H1 (cell line): ENCODE measurements at regions not wholly inside any gene's neighbourhood (a gene's known extent, or its start where the extent isn't known, plus 50 kb on each side); places are given as distances from the start of the nearest gene placed in this dataset.
"Not testable (repeated sequence)": the region's sequence is repeated elsewhere in the genome, so short reads cannot be mapped to it uniquely, and the experiment has no call there.

Experiments used
- CTCF ChIA-PET: fragments of 300-600 bp; sonication (Branson Sonifier 250); formaldehyde crosslinking; loops from one replicate; lab custom pipeline; 2021; ENCODE audit not compliant: partially characterized antibody; lab: Charles Lee
- POLR2A ChIA-PET: fragments of 300-600 bp; sonication (Branson Sonifier 250); formaldehyde crosslinking; loops from one replicate; lab custom pipeline; 2021; ENCODE audit warnings: inconsistent platforms; ENCODE audit not compliant: partially characterized antibody; lab: Charles Lee
- DNase-seq, 2 experiments: peaks; one replicate each; pipeline versions ENCODE4 v3.0.0 to v3.0.0-alpha.2; 2010 to 2022; ENCODE audit warnings: low spot score in 2 of 2, low read depth in 1 of 2, mixed read lengths in 1 of 2
- FAIRE-seq: peaks from 2 replicates; lab custom pipeline; 2011; peaks lifted over from hg19 to GRCh38; lab: Jason Lieb, UNC
- H2AFZ ChIP-seq: 2 replicates; pipeline ENCODE4 v1.8.1; 2012; ENCODE audit warnings: low read length, inconsistent platforms
- H2AK5ac ChIP-seq: 2 replicates; pipeline ENCODE4 v1.6.1; 2013; ENCODE audit warnings: low read depth, low read length
- H2BK120ac ChIP-seq: replicated peaks from 2 replicates; pipeline ENCODE3; 2013; ENCODE audit warnings: low read depth, low read length, inconsistent platforms
- H2BK12ac ChIP-seq: 2 replicates; pipeline ENCODE4 v1.6.1; 2013; ENCODE audit warnings: low read depth, low read length
- H2BK15ac ChIP-seq: 2 replicates; pipeline ENCODE4 v1.6.1; 2013; ENCODE audit warnings: low read length
- H2BK20ac ChIP-seq: 2 replicates; pipeline ENCODE4 v1.6.1; 2013; ENCODE audit warnings: low read length
- H2BK5ac ChIP-seq: 2 replicates; pipeline ENCODE4 v1.6.1; 2013; ENCODE audit warnings: low read depth, low read length
- H3K14ac ChIP-seq: 2 replicates; pipeline ENCODE4 v1.6.1; 2013; ENCODE audit warnings: inconsistent platforms; ENCODE audit not compliant: insufficient read length
- H3K18ac ChIP-seq: 2 replicates; pipeline ENCODE4 v1.6.1; 2013; ENCODE audit warnings: low read length; ENCODE audit errors: extremely low read depth
- H3K23ac ChIP-seq: 2 replicates; pipeline ENCODE4 v1.6.1; 2013; ENCODE audit warnings: inconsistent platforms; ENCODE audit not compliant: insufficient read length
- H3K23me2 ChIP-seq: 2 replicates; pipeline ENCODE4 v1.6.1; 2013; ENCODE audit warnings: low read depth, low read length
- H3K27ac ChIP-seq: 2 replicates; pipeline ENCODE4 v1.6.1; 2011; ENCODE audit warnings: low read depth, low read length, inconsistent platforms
- H3K27me3 ChIP-seq, 4 experiments: replicated peaks in 1 of 4; 1 replicate in 1 of 4; 2 replicates in 3 of 4; pipeline versions ENCODE4 v1.6.1 to v1.8.1; 2011 to 2013; ENCODE audit warnings: low read length in 3 of 4, mild to moderate bottlenecking in 3 of 4, inconsistent platforms in 2 of 4, mixed read lengths in 2 of 4, moderate library complexity in 1 of 4; ENCODE audit not compliant: control insufficient read depth in 3 of 4, insufficient read depth in 3 of 4; ENCODE audit errors: extremely low read depth in 1 of 4
- H3K36me3 ChIP-seq, 4 experiments: 2 replicates each; pipeline versions ENCODE4 v1.6.1 to v1.8.1; 2011 to 2013; ENCODE audit warnings: mild to moderate bottlenecking in 4 of 4, low read length in 3 of 4, moderate library complexity in 2 of 4, control low read depth in 1 of 4, inconsistent platforms in 1 of 4; ENCODE audit not compliant: insufficient read depth in 4 of 4, control insufficient read depth in 2 of 4
- H3K4ac ChIP-seq: replicated peaks from 2 replicates; pipeline ENCODE3; 2013; ENCODE audit warnings: low read length, low read depth, mixed read lengths, inconsistent platforms; ENCODE audit not compliant: insufficient read length
- H3K4me1 ChIP-seq, 4 experiments: replicated peaks in 1 of 4; 1 replicate in 1 of 4; 2 replicates in 3 of 4; pipeline versions ENCODE4 v1.6.1 to v1.8.1; 2011 to 2013; ENCODE audit warnings: low read length in 3 of 4, inconsistent platforms in 2 of 4, mixed read lengths in 1 of 4; ENCODE audit not compliant: insufficient read depth in 4 of 4, control insufficient read depth in 3 of 4
- H3K4me2 ChIP-seq, 2 experiments: 2 replicates each; pipeline versions ENCODE4 v1.6.1 to v1.8.1; 2011 to 2013; ENCODE audit warnings: low read depth in 2 of 2, low read length in 2 of 2, control low read depth in 1 of 2, inconsistent platforms in 1 of 2, mild to moderate bottlenecking in 1 of 2; ENCODE audit not compliant: insufficient read depth in 1 of 2
- H3K4me3 ChIP-seq, 4 experiments: fragments of 200-600, 300-600 bp in 1 of 4; sonication (generic), shearing (Covaris generic), sonication (Bioruptor Twin) in 1 of 4; 2 replicates each; pipeline versions ENCODE4 v1.5.1 to v1.8.1; 2011 to 2016; ENCODE audit warnings: low read length in 4 of 4, low read depth in 3 of 4, control low read depth in 2 of 4, inconsistent platforms in 2 of 4, mild to moderate bottlenecking in 2 of 4, mixed read lengths in 1 of 4, moderate library complexity in 1 of 4; ENCODE audit not compliant: insufficient read depth in 2 of 4; ENCODE audit errors: extremely low read depth in 1 of 4
- H3K56ac ChIP-seq: replicated peaks from 2 replicates; pipeline ENCODE3; 2013; ENCODE audit warnings: low read depth, mild to moderate bottlenecking, mixed read lengths, low read length, inconsistent platforms; ENCODE audit not compliant: insufficient read length
- H3K79me1 ChIP-seq: 2 replicates; pipeline ENCODE4 v1.6.1; 2013; ENCODE audit warnings: low read depth, low read length, control low read depth
- H3K79me2 ChIP-seq, 2 experiments: 2 replicates each; pipeline versions ENCODE4 v1.6.1 to v1.8.1; 2012 to 2013; ENCODE audit warnings: low read length in 2 of 2, mild to moderate bottlenecking in 2 of 2, inconsistent platforms in 1 of 2; ENCODE audit not compliant: insufficient read depth in 2 of 2, control insufficient read depth in 1 of 2
- H3K9ac ChIP-seq, 4 experiments: replicated peaks in 1 of 4; 1 replicate in 1 of 4; 2 replicates in 3 of 4; pipeline versions ENCODE4 v1.6.1 to v1.8.1; 2011 to 2013; ENCODE audit warnings: low read depth in 3 of 4, low read length in 3 of 4, control low read depth in 2 of 4, mild to moderate bottlenecking in 2 of 4, moderate library complexity in 2 of 4, inconsistent platforms in 1 of 4; ENCODE audit errors: extremely low read depth in 1 of 4
- H3K9me3 ChIP-seq, 2 experiments: 2 replicates each; pipeline versions ENCODE4 v1.6.1 to v1.8.1; 2012 to 2013; ENCODE audit warnings: mild to moderate bottlenecking in 2 of 2, moderate library complexity in 2 of 2, control low read depth in 1 of 2, inconsistent platforms in 1 of 2, low read depth in 1 of 2, low read length in 1 of 2, mixed read lengths in 1 of 2; ENCODE audit not compliant: insufficient read depth in 2 of 2
- H4K20me1 ChIP-seq, 2 experiments: replicated peaks in 1 of 2; 2 replicates each; pipeline versions ENCODE3 to v1.8.1; 2011 to 2013; ENCODE audit warnings: inconsistent platforms in 2 of 2, low read length in 2 of 2, mild to moderate bottlenecking in 1 of 2; ENCODE audit not compliant: insufficient read depth in 2 of 2, control insufficient read depth in 1 of 2
- H4K5ac ChIP-seq: 2 replicates; pipeline ENCODE4 v1.6.1; 2013; ENCODE audit warnings: low read length, low read depth, mixed read lengths, inconsistent platforms; ENCODE audit not compliant: insufficient read length
- H4K8ac ChIP-seq: 2 replicates; pipeline ENCODE4 v1.8.0; 2013; ENCODE audit warnings: mild to moderate bottlenecking, moderate library complexity, low read length, inconsistent platforms; ENCODE audit not compliant: insufficient read depth; ENCODE audit errors: extremely low read depth
- H4K91ac ChIP-seq: replicated peaks from 2 replicates; pipeline ENCODE3; 2013; ENCODE audit warnings: low read length, mixed read lengths, inconsistent platforms; ENCODE audit not compliant: insufficient read length
- WGBS, 2 experiments: shearing (Covaris generic) in 1 of 2; methylation state at CpG; one replicate each; pipeline versions ENCODE4 v1.1.6 to v1.1.7; 2013 to 2015; ENCODE audit warnings: low lambda C conversion rate in 2 of 2, mixed read lengths in 2 of 2, inconsistent platforms in 1 of 2, low coverage in 1 of 2, missing lambda C conversion rate in 1 of 2; ENCODE audit not compliant: insufficient replicate concordance in 2 of 2, insufficient coverage in 1 of 2, insufficient read length in 1 of 2; ENCODE audit errors: extremely low coverage in 1 of 2, missing lambda C conversion rate in 1 of 2; 5-methylcytosine and 5-hydroxymethylcytosine counted together

DNA sequence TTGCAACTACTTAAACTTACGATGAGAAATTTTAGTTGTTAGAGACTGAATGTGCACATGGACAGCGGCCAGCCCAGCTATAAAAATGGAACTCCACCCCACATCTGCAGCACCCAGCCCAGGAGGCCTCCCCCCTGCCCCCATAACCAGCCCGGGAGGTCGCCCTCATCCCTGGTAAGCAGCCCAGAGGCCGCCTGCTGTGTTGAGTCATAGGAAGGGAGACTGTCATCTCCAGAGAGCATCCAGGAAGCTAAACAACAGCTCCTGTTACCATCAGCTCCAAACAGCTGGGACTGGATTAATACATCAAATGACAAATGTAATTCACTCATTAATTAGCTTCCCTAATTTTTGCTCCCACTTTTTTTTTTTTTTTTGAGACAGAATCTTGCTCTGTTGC, 5452.7 kb upstream of the TPTE start:
- H3K79me1 ChIP-seq, H3K79me2 ChIP-seq, H3K14ac ChIP-seq, CTCF ChIA-PET, H2BK20ac ChIP-seq, H2BK120ac ChIP-seq, H4K91ac ChIP-seq, H2BK5ac ChIP-seq, H3K9me3 ChIP-seq, H3K9ac ChIP-seq, H4K8ac ChIP-seq, FAIRE-seq, H3K23ac ChIP-seq, H2AK5ac ChIP-seq, H3K27ac ChIP-seq, H4K20me1 ChIP-seq, H3K4me2 ChIP-seq, H3K4me3 ChIP-seq, H3K27me3 ChIP-seq, H2BK12ac ChIP-seq, H2AFZ ChIP-seq, H2BK15ac ChIP-seq, H3K4ac ChIP-seq, DNase-seq, H4K5ac ChIP-seq, H3K23me2 ChIP-seq, POLR2A ChIA-PET, H3K56ac ChIP-seq, H3K4me1 ChIP-seq, H3K18ac ChIP-seq, H3K36me3 ChIP-seq: not testable (repeated sequence)
- WGBS, 2 experiments, result no CpG with 5 or more reads among the region's 5 CpGs

DNA sequence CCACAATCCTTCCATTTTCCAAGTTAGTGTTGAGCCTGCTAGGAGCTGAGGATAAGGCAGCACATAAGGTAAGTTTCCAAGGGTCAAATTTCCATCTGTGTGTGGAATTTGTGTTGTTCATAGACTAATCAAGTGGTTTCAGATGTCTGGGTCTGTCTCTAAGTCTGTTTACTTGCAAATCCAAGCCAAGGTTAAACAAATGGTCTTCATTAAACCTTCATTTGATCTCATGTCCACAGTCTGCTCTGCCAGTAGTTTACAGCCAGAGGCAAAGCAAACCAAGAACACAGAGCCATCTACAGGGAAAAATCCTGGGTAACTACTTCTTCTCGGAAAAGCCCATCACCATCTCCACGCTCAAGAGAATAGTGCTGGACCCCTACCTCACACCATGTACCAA, 5450.2 kb upstream of the TPTE start:
- H2BK5ac ChIP-seq, H3K9me3 ChIP-seq, CTCF ChIA-PET, DNase-seq, H3K4me1 ChIP-seq, H3K4ac ChIP-seq, H3K79me2 ChIP-seq, H3K27ac ChIP-seq, H3K23me2 ChIP-seq, H3K23ac ChIP-seq, H3K27me3 ChIP-seq, H4K20me1 ChIP-seq, H3K56ac ChIP-seq, H4K5ac ChIP-seq, H2BK120ac ChIP-seq, POLR2A ChIA-PET, FAIRE-seq, H4K91ac ChIP-seq, H3K9ac ChIP-seq, H2AFZ ChIP-seq, H3K18ac ChIP-seq, H3K79me1 ChIP-seq, H2BK15ac ChIP-seq, H3K14ac ChIP-seq, H3K4me3 ChIP-seq, H3K36me3 ChIP-seq, H3K4me2 ChIP-seq, H2BK12ac ChIP-seq, H4K8ac ChIP-seq, H2BK20ac ChIP-seq, H2AK5ac ChIP-seq: not testable (repeated sequence)
- WGBS, 2 experiments, result no CpG with 5 or more reads among the region's 2 CpGs
